Coronary artery (tissue), 2 donors: ENCODE measurements at regions not wholly inside any gene's neighbourhood (a gene's known extent, or its start where the extent isn't known, plus 50 kb on each side); places are given as distances from the start of the nearest gene placed in this dataset.
"Not testable (repeated sequence)": the region's sequence is repeated elsewhere in the genome, so short reads cannot be mapped to it uniquely, and the experiment has no call there.

Source experiments
- DNase-seq: peaks from one replicate; pipeline ENCODE4 v3.0.0-alpha.2; 2017; ENCODE audit warnings: low spot score
- H3K27ac ChIP-seq, 2 donors: fragments of 200-600 bp; sonication (generic); one replicate each; pipeline ENCODE4 v1.5.1; 2016 to 2019
- H3K4me3 ChIP-seq: fragments of 200-600 bp; sonication (generic); 2 replicates; pipeline ENCODE4 v1.5.1; 2016; ENCODE audit warnings: mild to moderate bottlenecking, moderate library complexity
- CTCF ChIP-seq: fragments of 200-600 bp; sonication (generic); IDR thresholded peaks from one replicate; pipeline ENCODE4 v1.5.1; 2019; ENCODE audit warnings: antibody characterized with exemption

GRCh38 chr11:134981835-134982234 is 569.8 kb upstream of the B3GAT1 start:
- Histone ChIP-seq H3K4me3 (no peak overlapping the region), H3K27ac (no peak overlapping the region)
- DNase-seq, result no peak
- no peak for TF ChIP-seq CTCF

GRCh38 chr11:134980819-134981710 is 569.0 kb upstream of the B3GAT1 start:
- no peak for TF ChIP-seq CTCF
- H3K4me3 ChIP-seq, result no peak overlapping the region
- no peak for DNase-seq
- H3K27ac ChIP-seq, result no peak overlapping the region

GRCh38 chr11:134979089-134979457 is 567.0 kb upstream of the B3GAT1 start:
- not testable (repeated sequence) for DNase-seq, H3K27ac ChIP-seq

GRCh38 chr11:134978388-134979088 is 566.5 kb upstream of the B3GAT1 start:
- Histone ChIP-seq H3K4me3 (no peak overlapping the region), H3K27ac (no peak overlapping the region)
- no peak for TF ChIP-seq CTCF
- DNase-seq, result no peak

More at GRCh38 chr11:134979089-134979457, 567.0 kb upstream of the B3GAT1 start:
- not testable (repeated sequence) for H3K4me3 ChIP-seq

- H3K27ac ChIP-seq, result no peak overlapping the region
- no peak for TF ChIP-seq CTCF
- H3K4me3 ChIP-seq, result no peak overlapping the region
- DNase-seq, result no peak
Observed at GRCh38 chr11:134976551-134976950, 564.5 kb upstream of the B3GAT1 start.

GRCh38 chr11:134975866-134976376 is 563.9 kb upstream of the B3GAT1 start:
- no peak for DNase-seq
- H3K4me3 ChIP-seq, result no peak overlapping the region
- TF ChIP-seq CTCF, result no peak
- H3K27ac ChIP-seq, result no peak overlapping the region

GRCh38 chr11:134973801-134974200 is 561.8 kb upstream of the B3GAT1 start:
- Histone ChIP-seq H3K27ac (no peak overlapping the region), H3K4me3 (no peak overlapping the region)
- TF ChIP-seq CTCF, result no peak
- DNase-seq, result no peak
